ENCODE measurements at regions not wholly inside any gene's neighbourhood (a gene's known extent, or its start where the extent isn't known, plus 50 kb on each side); places are given as distances from the start of the nearest gene placed in this dataset.

DNA sequence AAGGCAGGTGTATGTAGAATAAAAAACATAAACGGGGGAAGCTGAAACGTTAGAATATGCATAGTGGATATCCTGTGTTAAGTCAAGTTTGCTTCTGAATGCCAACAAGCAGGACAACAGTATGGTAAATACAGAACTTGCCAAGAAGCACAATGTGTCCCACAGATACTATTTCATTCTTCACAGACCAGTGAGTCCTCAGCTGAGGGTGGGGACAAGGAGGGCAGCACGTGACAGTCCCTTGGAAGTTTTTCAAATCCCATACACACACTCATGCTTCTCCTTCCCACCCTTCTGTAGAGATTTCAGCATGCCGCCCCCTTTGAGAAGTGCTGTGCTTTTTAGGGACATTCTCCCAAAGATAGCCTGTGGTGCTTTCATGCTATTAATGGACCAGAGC is 268.5 kb upstream of the ECI2 start:
- no peak overlapping the region for H3K9ac ChIP-seq (ENCODE audit: low read length)
- H3K4me2 ChIP-seq (ENCODE audit: low read length): no peak overlapping the region
- H4K20me1 ChIP-seq (ENCODE audit: insufficient read depth, low read length): no peaks in the 10 kb centered on the region
- TF ChIP-seq, protein P1, sequence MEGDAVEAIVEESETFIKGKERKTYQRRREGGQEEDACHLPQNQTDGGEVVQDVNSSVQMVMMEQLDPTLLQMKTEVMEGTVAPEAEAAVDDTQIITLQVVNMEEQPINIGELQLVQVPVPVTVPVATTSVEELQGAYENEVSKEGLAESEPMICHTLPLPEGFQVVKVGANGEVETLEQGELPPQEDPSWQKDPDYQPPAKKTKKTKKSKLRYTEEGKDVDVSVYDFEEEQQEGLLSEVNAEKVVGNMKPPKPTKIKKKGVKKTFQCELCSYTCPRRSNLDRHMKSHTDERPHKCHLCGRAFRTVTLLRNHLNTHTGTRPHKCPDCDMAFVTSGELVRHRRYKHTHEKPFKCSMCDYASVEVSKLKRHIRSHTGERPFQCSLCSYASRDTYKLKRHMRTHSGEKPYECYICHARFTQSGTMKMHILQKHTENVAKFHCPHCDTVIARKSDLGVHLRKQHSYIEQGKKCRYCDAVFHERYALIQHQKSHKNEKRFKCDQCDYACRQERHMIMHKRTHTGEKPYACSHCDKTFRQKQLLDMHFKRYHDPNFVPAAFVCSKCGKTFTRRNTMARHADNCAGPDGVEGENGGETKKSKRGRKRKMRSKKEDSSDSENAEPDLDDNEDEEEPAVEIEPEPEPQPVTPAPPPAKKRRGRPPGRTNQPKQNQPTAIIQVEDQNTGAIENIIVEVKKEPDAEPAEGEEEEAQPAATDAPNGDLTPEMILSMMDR (IDR thresholded peaks at IDR 0.05; ENCODE audit: low read length): no peak
- TF ChIP-seq EZH2 (IDR thresholded peaks at IDR 0.05; ENCODE audit: borderline replicate concordance, low read length): no peak
- H3K79me2 ChIP-seq (ENCODE audit: insufficient read depth, low read length): no peaks in the 10 kb centered on the region
- no peaks in the 10 kb centered on the region for H3F3A ChIP-seq (ENCODE audit: insufficient read depth, low read length)
- no peak overlapping the region for H3K4me3 ChIP-seq (ENCODE audit: low read depth, low read length, poor library complexity, severe bottlenecking)
- no peaks in the 10 kb centered on the region for H3K9me2 ChIP-seq (ENCODE audit: low read depth, low read length)
- H3K27me3 ChIP-seq (ENCODE audit: insufficient read depth, low read length): no peaks in the 10 kb centered on the region; the same call in 1 of the 2 replicates
- no peaks in the 10 kb centered on the region for H3K36me3 ChIP-seq (ENCODE audit: insufficient read depth, low read length)
- peaks cover 5% of the 10 kb centered on the region for H3K4me1 ChIP-seq (ENCODE audit: insufficient read depth, low read length, severe bottlenecking)
- no peak overlapping the region for H3K27ac ChIP-seq (ENCODE audit: low read depth, low read length, poor library complexity, severe bottlenecking)
- peaks cover 4% of the 10 kb centered on the region; the same call in 1 of the 2 replicates for H3K9me3 ChIP-seq (ENCODE audit: low read length)
- H2AFZ ChIP-seq (ENCODE audit: low read length): no peak overlapping the region

DNA sequence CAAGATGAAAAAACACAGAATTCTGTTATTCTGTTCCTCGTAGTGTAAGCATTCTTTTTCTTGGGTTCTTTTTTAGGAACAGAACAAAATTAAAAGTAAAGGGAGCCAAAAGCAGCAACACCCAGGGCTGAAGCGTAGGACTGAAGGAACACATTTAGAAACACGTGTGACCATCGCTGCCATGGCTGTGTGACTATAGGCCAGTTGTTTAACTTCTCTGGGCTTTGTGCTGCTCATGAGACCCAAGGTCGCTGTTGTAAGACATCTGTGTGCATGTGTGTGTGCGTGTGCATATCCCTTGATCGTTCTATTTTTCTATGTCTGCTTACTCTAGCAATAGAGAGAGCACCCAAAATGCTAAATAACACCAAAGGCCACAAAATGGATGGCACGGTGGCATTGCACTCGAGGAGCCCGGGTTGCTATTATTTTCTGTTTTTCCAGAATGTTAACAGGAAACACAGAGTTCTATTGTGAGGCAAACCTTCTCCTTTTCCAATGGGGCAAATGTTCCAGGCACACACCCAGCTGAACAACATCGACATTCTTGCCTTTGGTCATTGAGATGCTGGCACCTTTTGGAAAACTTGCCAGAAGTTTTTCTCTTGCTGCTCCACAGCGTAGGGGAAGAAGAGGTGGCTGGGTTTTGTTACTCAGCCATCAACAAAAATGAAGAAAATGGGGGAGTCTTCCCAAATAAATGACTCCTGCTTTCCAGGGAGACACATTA is 267.8 kb upstream of the ECI2 start:
- H3K9ac ChIP-seq (ENCODE audit: low read length): no peak overlapping the region
- no peak overlapping the region for H3K4me3 ChIP-seq (ENCODE audit: low read depth, low read length, poor library complexity, severe bottlenecking)
- no peaks in the 10 kb centered on the region for H4K20me1 ChIP-seq (ENCODE audit: insufficient read depth, low read length)
- no peaks in the 10 kb centered on the region for H3K9me2 ChIP-seq (ENCODE audit: low read depth, low read length)
- H3F3A ChIP-seq (ENCODE audit: insufficient read depth, low read length): no peaks in the 10 kb centered on the region
- no peak overlapping the region for H3K27ac ChIP-seq (ENCODE audit: low read depth, low read length, poor library complexity, severe bottlenecking)
- peaks cover 4% of the 10 kb centered on the region; the same call in 1 of the 2 replicates for H3K9me3 ChIP-seq (ENCODE audit: low read length)
- no peaks in the 10 kb centered on the region for H3K79me2 ChIP-seq (ENCODE audit: insufficient read depth, low read length)
- no peak for TF ChIP-seq EZH2 (IDR thresholded peaks at IDR 0.05; ENCODE audit: borderline replicate concordance, low read length)
- TF ChIP-seq, protein P1 (IDR thresholded peaks at IDR 0.05; ENCODE audit: low read length): no peak
- H3K4me1 ChIP-seq (ENCODE audit: insufficient read depth, low read length, severe bottlenecking): peaks cover 5% of the 10 kb centered on the region
- H3K4me2 ChIP-seq (ENCODE audit: low read length): no peak overlapping the region
- H3K27me3 ChIP-seq (ENCODE audit: insufficient read depth, low read length): no peaks in the 10 kb centered on the region; the same call in 1 of the 2 replicates
- H3K36me3 ChIP-seq (ENCODE audit: insufficient read depth, low read length): no peaks in the 10 kb centered on the region
- no peak overlapping the region for H2AFZ ChIP-seq (ENCODE audit: low read length)

DNA sequence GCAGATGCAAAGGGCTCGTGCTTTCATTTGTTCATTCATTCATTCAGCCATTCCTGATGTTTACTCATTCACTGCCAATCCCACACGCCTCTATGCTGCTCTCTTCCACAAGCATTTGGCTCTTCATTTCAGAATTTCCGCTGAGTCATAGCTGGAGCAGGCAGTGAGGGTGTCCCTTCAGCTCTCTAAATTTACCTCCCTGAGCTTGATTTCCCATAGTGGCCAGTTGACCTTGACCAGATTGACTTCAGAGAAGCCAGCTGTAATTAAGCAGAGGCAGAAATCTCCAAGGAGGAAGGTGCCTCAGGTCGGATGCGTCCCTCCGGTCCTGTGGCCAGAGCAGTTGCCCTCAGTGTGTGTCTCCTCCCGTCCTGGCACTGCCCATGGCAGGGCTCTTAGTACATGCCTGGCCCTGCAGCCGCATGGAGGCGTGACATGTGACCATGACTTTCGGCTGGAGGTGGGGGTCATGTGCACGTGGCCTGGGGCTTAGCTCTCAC is 267.2 kb upstream of the ECI2 start:
- H3K9ac ChIP-seq (ENCODE audit: low read length): no peak overlapping the region
- H3K9me3 ChIP-seq (ENCODE audit: low read length): peaks cover 4% of the 10 kb centered on the region; the same call in 1 of the 2 replicates
- no peaks in the 10 kb centered on the region; the same call in 1 of the 2 replicates for H3K27me3 ChIP-seq (ENCODE audit: insufficient read depth, low read length)
- H3K4me2 ChIP-seq (ENCODE audit: low read length): no peak overlapping the region
- no peaks in the 10 kb centered on the region for H3K36me3 ChIP-seq (ENCODE audit: insufficient read depth, low read length)
- no peak for TF ChIP-seq EZH2 (IDR thresholded peaks at IDR 0.05; ENCODE audit: borderline replicate concordance, low read length)
- TF ChIP-seq, protein P1 (IDR thresholded peaks at IDR 0.05; ENCODE audit: low read length): no peak
- no peak overlapping the region for H3K27ac ChIP-seq (ENCODE audit: low read depth, low read length, poor library complexity, severe bottlenecking)
- H2AFZ ChIP-seq (ENCODE audit: low read length): no peak overlapping the region
- no peaks in the 10 kb centered on the region for H3K9me2 ChIP-seq (ENCODE audit: low read depth, low read length)
- no peaks in the 10 kb centered on the region for H3F3A ChIP-seq (ENCODE audit: insufficient read depth, low read length)
- no peak overlapping the region for H3K4me3 ChIP-seq (ENCODE audit: low read depth, low read length, poor library complexity, severe bottlenecking)
- peaks cover 3% of the 10 kb centered on the region for H3K4me1 ChIP-seq (ENCODE audit: insufficient read depth, low read length, severe bottlenecking)
- H4K20me1 ChIP-seq (ENCODE audit: insufficient read depth, low read length): no peaks in the 10 kb centered on the region
- H3K79me2 ChIP-seq (ENCODE audit: insufficient read depth, low read length): no peaks in the 10 kb centered on the region

Measured in OCI-LY1 (cell line).